HEK293 (cell line): ENCODE measurements at regions not wholly inside any gene's neighbourhood (a gene's known extent, or its start where the extent isn't known, plus 50 kb on each side); places are given as distances from the start of the nearest gene placed in this dataset.

Experiments used
- CTCF ChIA-PET: fragments of 350-600 bp; formaldehyde crosslinking; extraction: SDS; loops from one replicate; lab custom pipeline; 2021; ENCODE audit warnings: antibody characterized with exemption; lab: Yijun Ruan, JAX
- POLR2A ChIA-PET: fragments of 300-600 bp; formaldehyde crosslinking; extraction: SDS; loops from one replicate; lab custom pipeline; 2020; ENCODE audit warnings: antibody characterized with exemption, inconsistent platforms; lab: Yijun Ruan, JAX
- H3K27ac ChIP-seq: fragments of 200-500 bp; sonication (Bioruptor generic); 2 replicates; pipeline ENCODE4 v1.5.1; 2014; ENCODE audit warnings: low read depth, low read length, control low read depth, inconsistent platforms; ENCODE audit errors: extremely low read depth
- H3K36me3 ChIP-seq, 2 experiments: fragments of 200-500 bp in 1 of 2; sonication (Bioruptor generic) in 1 of 2; 1 replicate in 1 of 2; 2 replicates in 1 of 2; pipeline ENCODE4 v1.5.1; 2014 to 2017; ENCODE audit warnings: inconsistent platforms in 2 of 2, low read length in 2 of 2; ENCODE audit not compliant: control insufficient read depth in 2 of 2, insufficient read depth in 1 of 2
- H3K4me1 ChIP-seq: fragments of 200-500 bp; sonication (Bioruptor generic); 2 replicates; pipeline ENCODE4 v1.5.1; 2014; ENCODE audit warnings: mild to moderate bottlenecking, low read length, inconsistent platforms; ENCODE audit not compliant: control insufficient read depth, insufficient read depth
- H3K4me3 ChIP-seq: 2 replicates; pipeline ENCODE4 v1.5.1; 2011; ENCODE audit warnings: low read depth, mild to moderate bottlenecking, control low read depth, low read length, moderate library complexity
- H3K9me3 ChIP-seq: fragments of 200-500 bp; sonication (Bioruptor generic); 2 replicates; pipeline ENCODE4 v1.5.1; 2014; ENCODE audit warnings: low read depth, low read length, inconsistent platforms; ENCODE audit not compliant: control insufficient read depth, insufficient read depth
- HOXA7 ChIP-seq: sonication (generic); formaldehyde crosslinking; IDR thresholded peaks from 2 replicates; pipeline ENCODE4 v1.8.1; 2022; ENCODE audit warnings: missing genetic modification reagents, borderline replicate concordance
- HOXC10 ChIP-seq: sonication (generic); formaldehyde crosslinking; IDR thresholded peaks from 2 replicates; pipeline ENCODE4 v1.8.1; 2023; ENCODE audit warnings: mild to moderate bottlenecking, missing genetic modification reagents
- KLF9 ChIP-seq: fragments of 450-650 bp; formaldehyde crosslinking; IDR thresholded peaks from 2 replicates; pipeline ENCODE4 v1.5.1; 2016; ENCODE audit warnings: missing biosample characterization, missing genetic modification characterization, low read depth
- OSR2 ChIP-seq: fragments of 450-650 bp; formaldehyde crosslinking; IDR thresholded peaks from 2 replicates; pipeline ENCODE4 v1.5.1; 2016; ENCODE audit warnings: missing biosample characterization, missing genetic modification characterization
- ZBTB17 ChIP-seq: fragments of 450-650 bp; formaldehyde crosslinking; IDR thresholded peaks from 2 replicates; pipeline ENCODE4 v1.5.1; 2016; ENCODE audit warnings: missing biosample characterization, missing genetic modification characterization
- ZBTB20 ChIP-seq: fragments of 450-650 bp; formaldehyde crosslinking; IDR thresholded peaks from 2 replicates; pipeline ENCODE4 v1.5.1; 2016; ENCODE audit warnings: missing biosample characterization, missing genetic modification characterization
- ZBTB8A ChIP-seq: fragments of 450-650 bp; formaldehyde crosslinking; IDR thresholded peaks from 2 replicates; pipeline ENCODE4 v1.5.1; 2016; ENCODE audit warnings: missing biosample characterization, missing genetic modification characterization
- ZIC2 ChIP-seq: fragments of 450-650 bp; formaldehyde crosslinking; IDR thresholded peaks from 2 replicates; pipeline ENCODE4 v1.5.1; 2016; ENCODE audit warnings: missing biosample characterization, missing genetic modification characterization
- ZNF10 ChIP-seq: fragments of 450-650 bp; formaldehyde crosslinking; IDR thresholded peaks from 2 replicates; pipeline ENCODE4 v1.5.1; 2017; ENCODE audit warnings: missing biosample characterization, missing genetic modification characterization
- ZNF112 ChIP-seq: fragments of 450-650 bp; formaldehyde crosslinking; IDR thresholded peaks from 2 replicates; pipeline ENCODE4 v1.5.0; 2017; ENCODE audit warnings: missing biosample characterization, missing genetic modification characterization
- ZNF114 ChIP-seq: fragments of 450-650 bp; formaldehyde crosslinking; IDR thresholded peaks from 2 replicates; pipeline ENCODE4 v1.5.0; 2017; ENCODE audit warnings: missing biosample characterization, missing genetic modification characterization
- ZNF16 ChIP-seq: fragments of 450-650 bp; formaldehyde crosslinking; IDR thresholded peaks from 2 replicates; pipeline ENCODE4 v1.5.1; 2016; ENCODE audit warnings: low read depth, missing biosample characterization, missing genetic modification characterization
- ZNF239 ChIP-seq: fragments of 450-650 bp; formaldehyde crosslinking; IDR thresholded peaks from 2 replicates; pipeline ENCODE4 v1.5.1; 2016; ENCODE audit warnings: missing biosample characterization, missing genetic modification characterization
- ZNF585B ChIP-seq: fragments of 450-650 bp; formaldehyde crosslinking; IDR thresholded peaks from 2 replicates; pipeline ENCODE4 v1.5.1; 2016; ENCODE audit warnings: missing biosample characterization, missing genetic modification characterization
- ZNF623 ChIP-seq: fragments of 450-650 bp; formaldehyde crosslinking; IDR thresholded peaks from 2 replicates; pipeline ENCODE4 v1.5.1; 2016; ENCODE audit warnings: missing biosample characterization, missing genetic modification characterization
- ZNF626 ChIP-seq: fragments of 450-650 bp; sonication (Bioruptor Pico); formaldehyde crosslinking; IDR thresholded peaks from 2 replicates; pipeline ENCODE4 v1.5.1; 2018; ENCODE audit warnings: missing biosample characterization, missing genetic modification characterization, inconsistent platforms
- ZNF658 ChIP-seq: fragments of 450-650 bp; formaldehyde crosslinking; IDR thresholded peaks from 2 replicates; pipeline ENCODE4; 2016; ENCODE audit warnings: missing biosample characterization, missing genetic modification characterization
- ZNF660 ChIP-seq: fragments of 450-650 bp; IDR thresholded peaks from 2 replicates; pipeline ENCODE4 v1.5.1; 2018; ENCODE audit warnings: missing biosample characterization, mild to moderate bottlenecking, missing genetic modification characterization
- TF ChIP-seq, protein P1 (sequence below): fragments of 450-650 bp; IDR thresholded peaks from 2 replicates; pipeline ENCODE4 v1.5.1; 2018; ENCODE audit warnings: missing biosample characterization, missing genetic modification characterization
- TF ChIP-seq, protein P2 (sequence below): fragments of 450-650 bp; formaldehyde crosslinking; IDR thresholded peaks from 2 replicates; pipeline ENCODE4 v1.5.1; 2016; ENCODE audit warnings: missing biosample characterization, missing genetic modification characterization, borderline replicate concordance
- TF ChIP-seq, protein P3 (sequence below): fragments of 450-650 bp; formaldehyde crosslinking; IDR thresholded peaks from 2 replicates; pipeline ENCODE4 v1.5.1; 2017; ENCODE audit warnings: missing biosample characterization, missing genetic modification characterization
- TF ChIP-seq, protein P4 (sequence below): fragments of 450-650 bp; formaldehyde crosslinking; IDR thresholded peaks from 2 replicates; pipeline ENCODE4 v1.5.1; 2016; ENCODE audit warnings: missing biosample characterization, missing genetic modification characterization
- TF ChIP-seq, protein P5 (sequence below): fragments of 450-650 bp; formaldehyde crosslinking; IDR thresholded peaks from 2 replicates; pipeline ENCODE4 v1.5.1; 2016; ENCODE audit warnings: missing biosample characterization, missing genetic modification characterization

DNA sequence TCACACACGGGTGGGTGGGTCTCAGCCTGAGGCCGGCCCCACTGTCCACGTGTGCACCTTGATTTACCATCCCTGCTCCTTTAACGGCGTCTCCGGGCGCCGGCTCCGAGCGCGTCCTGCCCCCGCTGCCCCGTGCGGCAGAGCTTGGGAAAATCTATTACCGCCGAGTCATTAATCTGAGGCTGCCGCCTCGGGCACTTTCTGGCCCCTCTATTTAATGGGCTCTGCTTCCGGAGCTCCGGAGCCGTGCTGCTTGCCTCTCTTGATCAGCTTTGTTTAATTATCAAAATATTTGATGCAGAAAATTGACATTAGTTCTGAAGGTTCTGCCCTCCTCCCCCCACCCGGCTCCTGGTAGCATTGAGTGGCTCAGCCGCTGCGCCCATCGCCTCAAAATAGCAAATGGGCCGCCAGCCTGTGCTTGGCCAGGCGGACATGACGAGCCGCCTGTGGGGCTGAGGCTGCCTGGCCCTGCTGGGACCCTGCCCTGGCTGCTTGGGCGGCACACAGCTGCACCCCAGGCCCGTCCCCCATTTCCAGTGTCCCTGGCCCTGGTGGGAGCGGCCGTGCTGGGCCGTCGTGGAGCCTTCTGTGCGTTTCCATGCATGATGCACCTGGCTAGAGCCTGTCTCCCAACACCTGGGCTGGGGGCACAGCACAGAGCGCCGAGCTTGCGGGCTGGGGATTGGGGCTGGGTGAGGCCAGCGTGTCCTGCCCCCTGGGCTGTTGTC, 81.6 kb upstream of the TTC34 start:
- POLR2A ChIA-PET = no interaction called here
- H3K4me3 ChIP-seq = no peak overlapping the region
- CTCF ChIA-PET = no interaction called here
- no peak for TF ChIP-seq ZNF626
- 0 out of 2 replicates have a peak, but pooled peaks have one; percentile 5 for TF ChIP-seq OSR2 (tag by site-specific recombination)
- no peak for TF ChIP-seq ZNF114
- no peak for TF ChIP-seq HOXC10 (CRISPR knock-in tag)
- TF ChIP-seq ZIC2 (tag by site-specific recombination) = no peak
- TF ChIP-seq, protein P1, sequence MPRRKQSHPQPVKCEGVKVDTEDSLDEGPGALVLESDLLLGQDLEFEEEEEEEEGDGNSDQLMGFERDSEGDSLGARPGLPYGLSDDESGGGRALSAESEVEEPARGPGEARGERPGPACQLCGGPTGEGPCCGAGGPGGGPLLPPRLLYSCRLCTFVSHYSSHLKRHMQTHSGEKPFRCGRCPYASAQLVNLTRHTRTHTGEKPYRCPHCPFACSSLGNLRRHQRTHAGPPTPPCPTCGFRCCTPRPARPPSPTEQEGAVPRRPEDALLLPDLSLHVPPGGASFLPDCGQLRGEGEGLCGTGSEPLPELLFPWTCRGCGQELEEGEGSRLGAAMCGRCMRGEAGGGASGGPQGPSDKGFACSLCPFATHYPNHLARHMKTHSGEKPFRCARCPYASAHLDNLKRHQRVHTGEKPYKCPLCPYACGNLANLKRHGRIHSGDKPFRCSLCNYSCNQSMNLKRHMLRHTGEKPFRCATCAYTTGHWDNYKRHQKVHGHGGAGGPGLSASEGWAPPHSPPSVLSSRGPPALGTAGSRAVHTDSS (tag by site-specific recombination) = no peak
- TF ChIP-seq ZNF112 (tag by site-specific recombination) = no peak
- TF ChIP-seq ZNF16 (tag by site-specific recombination) = no peak
- TF ChIP-seq, protein P2, sequence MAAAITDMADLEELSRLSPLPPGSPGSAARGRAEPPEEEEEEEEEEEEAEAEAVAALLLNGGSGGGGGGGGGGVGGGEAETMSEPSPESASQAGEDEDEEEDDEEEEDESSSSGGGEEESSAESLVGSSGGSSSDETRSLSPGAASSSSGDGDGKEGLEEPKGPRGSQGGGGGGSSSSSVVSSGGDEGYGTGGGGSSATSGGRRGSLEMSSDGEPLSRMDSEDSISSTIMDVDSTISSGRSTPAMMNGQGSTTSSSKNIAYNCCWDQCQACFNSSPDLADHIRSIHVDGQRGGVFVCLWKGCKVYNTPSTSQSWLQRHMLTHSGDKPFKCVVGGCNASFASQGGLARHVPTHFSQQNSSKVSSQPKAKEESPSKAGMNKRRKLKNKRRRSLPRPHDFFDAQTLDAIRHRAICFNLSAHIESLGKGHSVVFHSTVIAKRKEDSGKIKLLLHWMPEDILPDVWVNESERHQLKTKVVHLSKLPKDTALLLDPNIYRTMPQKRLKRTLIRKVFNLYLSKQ (tag by site-specific recombination) = no peak
- TF ChIP-seq ZNF658 (tag by site-specific recombination) = no peak
- 0 out of 2 replicates have a peak, but pooled peaks have one; percentile 24 for TF ChIP-seq ZBTB8A (tag by site-specific recombination)
- H3K27ac ChIP-seq = no peak overlapping the region
- no peaks in the 10 kb centered on the region for H3K9me3 ChIP-seq
- H3K4me1 ChIP-seq = no peaks in the 10 kb centered on the region
- no peaks in the 10 kb centered on the region for H3K36me3 ChIP-seq

DNA sequence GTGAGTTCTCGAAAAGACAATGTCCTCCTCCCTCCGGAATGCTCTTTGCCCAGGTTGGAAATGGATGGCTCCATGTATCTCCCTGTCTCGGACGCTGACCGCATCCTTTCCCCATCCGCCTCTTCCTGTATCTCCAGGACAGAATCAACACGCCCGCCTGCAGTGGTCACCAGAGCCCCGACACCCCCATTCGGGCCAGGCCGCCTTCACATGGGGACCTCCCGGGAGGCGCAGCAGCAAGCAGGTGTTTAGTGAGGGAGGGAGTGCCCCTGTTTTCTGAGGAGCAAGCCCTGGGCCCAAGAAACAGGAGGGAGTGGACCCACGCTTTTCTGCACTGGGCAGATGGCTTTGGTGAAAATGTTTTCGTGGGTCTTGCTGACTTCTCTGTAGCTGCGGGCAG, 83.5 kb upstream of the TTC34 start:
- H3K4me1 ChIP-seq = no peaks in the 10 kb centered on the region
- no peak for TF ChIP-seq HOXA7 (CRISPR knock-in tag)
- TF ChIP-seq ZNF585B = no peak
- no peak for TF ChIP-seq ZNF623 (tag by site-specific recombination)
- no peak for TF ChIP-seq ZBTB20 (tag by site-specific recombination)
- no peak for TF ChIP-seq ZNF10
- no peak for TF ChIP-seq ZNF239 (tag by site-specific recombination)
- TF ChIP-seq ZBTB17 (tag by site-specific recombination) = no peak
- no peak overlapping the region for H3K27ac ChIP-seq
- no peaks in the 10 kb centered on the region for H3K9me3 ChIP-seq
- no peak overlapping the region for H3K4me3 ChIP-seq
- POLR2A ChIA-PET = no interaction called here
- CTCF ChIA-PET = no interaction called here
- no peaks in the 10 kb centered on the region for H3K36me3 ChIP-seq

DNA sequence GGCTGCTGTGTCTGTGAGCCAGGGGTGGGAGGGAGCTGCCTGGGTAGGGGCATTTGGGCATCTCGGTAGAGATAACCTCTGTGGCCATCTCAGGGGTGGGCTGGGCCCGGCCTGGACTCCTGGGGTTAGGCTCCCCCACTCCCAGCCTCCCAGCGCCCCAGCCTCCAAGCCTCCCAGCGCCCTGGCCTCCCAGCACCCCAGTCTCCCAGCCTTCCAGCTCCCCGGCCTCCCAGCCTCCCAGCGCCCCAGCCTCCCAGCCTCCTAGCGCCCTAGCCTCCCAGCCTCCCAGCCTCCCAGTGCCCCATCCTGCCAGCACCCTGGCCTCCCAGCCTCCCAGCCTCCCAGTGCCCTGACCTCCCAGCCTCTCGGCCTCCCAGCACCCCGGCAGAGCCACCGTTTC, 85.1 kb upstream of the TTC34 start:
- TF ChIP-seq, protein P3, sequence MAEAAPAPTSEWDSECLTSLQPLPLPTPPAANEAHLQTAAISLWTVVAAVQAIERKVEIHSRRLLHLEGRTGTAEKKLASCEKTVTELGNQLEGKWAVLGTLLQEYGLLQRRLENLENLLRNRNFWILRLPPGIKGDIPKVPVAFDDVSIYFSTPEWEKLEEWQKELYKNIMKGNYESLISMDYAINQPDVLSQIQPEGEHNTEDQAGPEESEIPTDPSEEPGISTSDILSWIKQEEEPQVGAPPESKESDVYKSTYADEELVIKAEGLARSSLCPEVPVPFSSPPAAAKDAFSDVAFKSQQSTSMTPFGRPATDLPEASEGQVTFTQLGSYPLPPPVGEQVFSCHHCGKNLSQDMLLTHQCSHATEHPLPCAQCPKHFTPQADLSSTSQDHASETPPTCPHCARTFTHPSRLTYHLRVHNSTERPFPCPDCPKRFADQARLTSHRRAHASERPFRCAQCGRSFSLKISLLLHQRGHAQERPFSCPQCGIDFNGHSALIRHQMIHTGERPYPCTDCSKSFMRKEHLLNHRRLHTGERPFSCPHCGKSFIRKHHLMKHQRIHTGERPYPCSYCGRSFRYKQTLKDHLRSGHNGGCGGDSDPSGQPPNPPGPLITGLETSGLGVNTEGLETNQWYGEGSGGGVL (tag by site-specific recombination) = no peak
- TF ChIP-seq OSR2 (tag by site-specific recombination) (no peak), ZNF658 (tag by site-specific recombination) (no peak), KLF9 (no peak), HOXA7 (CRISPR knock-in tag) (no peak), ZNF660 (tag by site-specific recombination) (no peak)
- TF ChIP-seq, protein P4, sequence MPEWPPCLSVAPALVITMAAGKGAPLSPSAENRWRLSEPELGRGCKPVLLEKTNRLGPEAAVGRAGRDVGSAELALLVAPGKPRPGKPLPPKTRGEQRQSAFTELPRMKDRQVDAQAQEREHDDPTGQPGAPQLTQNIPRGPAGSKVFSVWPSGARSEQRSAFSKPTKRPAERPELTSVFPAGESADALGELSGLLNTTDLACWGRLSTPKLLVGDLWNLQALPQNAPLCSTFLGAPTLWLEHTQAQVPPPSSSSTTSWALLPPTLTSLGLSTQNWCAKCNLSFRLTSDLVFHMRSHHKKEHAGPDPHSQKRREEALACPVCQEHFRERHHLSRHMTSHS = no peak
- TF ChIP-seq, protein P5, sequence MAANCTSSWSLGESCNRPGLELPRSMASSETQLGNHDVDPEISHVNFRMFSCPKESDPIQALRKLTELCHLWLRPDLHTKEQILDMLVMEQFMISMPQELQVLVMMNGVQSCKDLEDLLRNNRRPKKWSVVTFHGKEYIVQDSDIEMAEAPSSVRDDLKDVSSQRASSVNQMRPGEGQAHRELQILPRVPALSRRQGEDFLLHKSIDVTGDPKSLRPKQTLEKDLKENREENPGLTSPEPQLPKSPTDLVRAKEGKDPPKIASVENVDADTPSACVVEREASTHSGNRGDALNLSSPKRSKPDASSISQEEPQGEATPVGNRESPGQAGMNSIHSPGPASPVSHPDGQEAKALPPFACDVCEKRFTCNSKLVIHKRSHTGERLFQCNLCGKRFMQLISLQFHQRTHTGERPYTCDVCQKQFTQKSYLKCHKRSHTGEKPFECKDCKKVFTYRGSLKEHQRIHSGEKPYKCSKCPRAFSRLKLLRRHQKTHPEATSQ (tag by site-specific recombination) = no peak
- TF ChIP-seq, all 188 proteins: peak for 0
- Histone ChIP-seq H3K9me3 (no peaks in the 10 kb centered on the region), H3K27ac (no peak overlapping the region), H3K4me1 (no peaks in the 10 kb centered on the region), H3K4me3 (no peak overlapping the region), H3K36me3 (no peaks in the 10 kb centered on the region)
- ChIA-PET CTCF (interaction anchor here (0.6 to 0.9 kb wide), 2 partner anchors 17 to 65 kb away, joined by 3 read pairs; no protein-coding TSS in a partner anchor), POLR2A (no interaction called here)
